ENCODE measurements at regions not wholly inside any gene's neighbourhood (a gene's known extent, or its start where the extent isn't known, plus 50 kb on each side); places are given as distances from the start of the nearest gene placed in this dataset.

DNA sequence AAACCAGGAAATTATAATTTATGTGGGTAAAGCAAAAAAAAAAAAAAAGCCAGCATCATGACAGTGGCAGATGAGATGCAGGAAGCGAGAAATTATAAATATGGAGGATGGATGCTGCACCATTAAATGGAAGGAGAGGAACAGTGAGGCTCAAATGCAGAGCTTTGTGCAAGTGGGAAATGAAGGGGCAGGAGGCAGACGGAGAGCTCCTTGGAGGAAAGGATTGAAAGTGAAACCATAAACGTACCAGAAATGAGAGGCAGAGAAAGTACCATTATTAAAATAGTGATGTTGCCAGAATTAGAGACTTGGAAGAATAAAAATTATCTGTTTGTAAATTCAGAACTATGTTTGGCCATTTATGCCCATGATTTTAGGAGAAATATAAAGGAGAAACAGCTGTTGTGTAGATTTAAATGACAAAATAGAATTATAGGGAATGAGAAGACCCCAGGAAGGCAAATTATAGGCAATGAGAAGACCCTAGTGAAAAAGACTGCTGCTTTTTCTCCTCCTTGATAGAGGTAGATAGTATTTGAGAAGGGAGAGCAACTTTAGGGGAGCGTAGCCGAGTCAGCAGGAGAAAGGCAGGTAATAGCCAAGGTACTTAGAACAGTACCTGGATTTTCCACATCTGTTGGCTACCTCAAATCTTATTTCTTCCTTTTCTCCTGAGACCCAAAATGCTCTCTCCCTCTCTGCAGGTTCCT lies 341.0 kb upstream of the CD180 start:
- TF ChIP-seq, protein P1, sequence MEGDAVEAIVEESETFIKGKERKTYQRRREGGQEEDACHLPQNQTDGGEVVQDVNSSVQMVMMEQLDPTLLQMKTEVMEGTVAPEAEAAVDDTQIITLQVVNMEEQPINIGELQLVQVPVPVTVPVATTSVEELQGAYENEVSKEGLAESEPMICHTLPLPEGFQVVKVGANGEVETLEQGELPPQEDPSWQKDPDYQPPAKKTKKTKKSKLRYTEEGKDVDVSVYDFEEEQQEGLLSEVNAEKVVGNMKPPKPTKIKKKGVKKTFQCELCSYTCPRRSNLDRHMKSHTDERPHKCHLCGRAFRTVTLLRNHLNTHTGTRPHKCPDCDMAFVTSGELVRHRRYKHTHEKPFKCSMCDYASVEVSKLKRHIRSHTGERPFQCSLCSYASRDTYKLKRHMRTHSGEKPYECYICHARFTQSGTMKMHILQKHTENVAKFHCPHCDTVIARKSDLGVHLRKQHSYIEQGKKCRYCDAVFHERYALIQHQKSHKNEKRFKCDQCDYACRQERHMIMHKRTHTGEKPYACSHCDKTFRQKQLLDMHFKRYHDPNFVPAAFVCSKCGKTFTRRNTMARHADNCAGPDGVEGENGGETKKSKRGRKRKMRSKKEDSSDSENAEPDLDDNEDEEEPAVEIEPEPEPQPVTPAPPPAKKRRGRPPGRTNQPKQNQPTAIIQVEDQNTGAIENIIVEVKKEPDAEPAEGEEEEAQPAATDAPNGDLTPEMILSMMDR (optimal IDR thresholded peaks at IDR 0.05 in 1 of 3, IDR thresholded peaks at IDR 0.05 in 1 of 3, conservative IDR thresholded peaks at IDR 0.05 in 1 of 3; ENCODE audit: extremely low read depth in 1 of 3, insufficient read depth in 2 of 3, low read length in 3 of 3): no peak
- no peak for TF ChIP-seq EZH2 (IDR thresholded peaks at IDR 0.05; ENCODE audit: low read length)
